Liver (tissue), 7 donors: ENCODE measurements at regions not wholly inside any gene's neighbourhood (a gene's known extent, or its start where the extent isn't known, plus 50 kb on each side); places are given as distances from the start of the nearest gene placed in this dataset.
A peak's percentile ranks its signal among the peaks of the same experiment; 100 is the strongest.

ENCODE experiments used
- DNase-seq: peaks from one replicate; pipeline ENCODE4 v3.0.0-alpha.2; 2017; ENCODE audit warnings: low spot score
- H3K27ac ChIP-seq, 2 donors: one replicate each; pipeline ENCODE4 v1.7.0; 2013; ENCODE audit warnings: inconsistent platforms in 2 of 2, low read length in 2 of 2, control low read depth in 1 of 2, low read depth in 1 of 2, mild to moderate bottlenecking in 1 of 2
- H3K27me3 ChIP-seq, 4 donors: one replicate each; pipeline versions ENCODE4 v1.6.1 to v1.7.0; 2013; ENCODE audit warnings: low read length in 3 of 4, inconsistent platforms in 1 of 4, mild to moderate bottlenecking in 1 of 4, moderate library complexity in 1 of 4; ENCODE audit not compliant: control insufficient read depth in 4 of 4, insufficient read depth in 4 of 4
- H3K36me3 ChIP-seq, 4 donors: one replicate each; pipeline versions ENCODE4 v1.6.1 to v1.7.0; 2013; ENCODE audit warnings: low read length in 3 of 4, mild to moderate bottlenecking in 3 of 4, low read depth in 1 of 4, moderate library complexity in 1 of 4; ENCODE audit not compliant: control insufficient read depth in 4 of 4, insufficient read depth in 3 of 4
- H3K4me1 ChIP-seq, 4 donors: one replicate each; pipeline versions ENCODE4 v1.6.1 to v1.7.0; 2013; ENCODE audit warnings: low read length in 3 of 4, mild to moderate bottlenecking in 3 of 4, moderate library complexity in 1 of 4; ENCODE audit not compliant: control insufficient read depth in 4 of 4, insufficient read depth in 4 of 4
- H3K4me3 ChIP-seq, 3 donors: one replicate each; pipeline versions ENCODE4 v1.6.1 to v1.7.0; 2013; ENCODE audit warnings: low read length in 3 of 3, control low read depth in 1 of 3, low read depth in 1 of 3, mild to moderate bottlenecking in 1 of 3
- H3K9ac ChIP-seq, 2 donors: one replicate each; pipeline ENCODE4 v1.7.0; 2013; ENCODE audit warnings: low read length in 2 of 2, mild to moderate bottlenecking in 2 of 2, moderate library complexity in 2 of 2, control low read depth in 1 of 2, low read depth in 1 of 2
- H3K9me3 ChIP-seq, 4 donors: one replicate each; pipeline versions ENCODE4 v1.6.1 to v1.7.0; 2013; ENCODE audit warnings: low read length in 3 of 4; ENCODE audit not compliant: control insufficient read depth in 4 of 4
- EGR1 ChIP-seq, 2 donors: IDR thresholded peaks; 2 replicates each; pipeline ENCODE4 v1.6.1; 2016 to 2018; ENCODE audit warnings: antibody characterized with exemption in 2 of 2, low read depth in 2 of 2
- FOXA1 ChIP-seq: IDR thresholded peaks from 2 replicates; pipeline ENCODE4 v1.6.1; 2016; ENCODE audit warnings: antibody characterized with exemption
- GABPA ChIP-seq, 2 donors: IDR thresholded peaks in 1 of 2; conservative IDR thresholded peaks in 1 of 2; 2 replicates each; pipeline ENCODE4 v1.6.1; 2016; ENCODE audit warnings: antibody characterized with exemption in 2 of 2, mild to moderate bottlenecking in 1 of 2, moderate library complexity in 1 of 2
- HNF4A ChIP-seq, 2 donors: conservative IDR thresholded peaks; 2 replicates each; pipeline ENCODE4 v1.6.1; 2016; ENCODE audit warnings: antibody characterized with exemption in 2 of 2, mild to moderate bottlenecking in 2 of 2
- HNF4G ChIP-seq: IDR thresholded peaks from 2 replicates; pipeline ENCODE4 v1.6.1; 2016; ENCODE audit warnings: antibody characterized with exemption
- JUND ChIP-seq, 2 donors: IDR thresholded peaks; 2 replicates each; pipeline ENCODE4 v1.6.1; 2016; ENCODE audit warnings: antibody characterized with exemption in 2 of 2
- RAD21 ChIP-seq, 2 donors: IDR thresholded peaks; 2 replicates each; pipeline ENCODE4 v1.6.1; 2016; ENCODE audit warnings: antibody characterized with exemption in 2 of 2, mild to moderate bottlenecking in 2 of 2
- REST ChIP-seq: IDR thresholded peaks from 2 replicates; pipeline ENCODE4 v1.6.1; 2016; ENCODE audit warnings: antibody characterized with exemption, mild to moderate bottlenecking
- SP1 ChIP-seq: IDR thresholded peaks from 2 replicates; pipeline ENCODE4 v1.6.1; 2018; ENCODE audit warnings: antibody characterized with exemption, mild to moderate bottlenecking
- TAF1 ChIP-seq: conservative IDR thresholded peaks from 2 replicates; pipeline ENCODE4 v1.6.1; 2016; ENCODE audit warnings: antibody characterized with exemption, mild to moderate bottlenecking
- YY1 ChIP-seq: IDR thresholded peaks from 2 replicates; pipeline ENCODE4 v1.6.1; 2016; ENCODE audit warnings: antibody characterized with exemption, mild to moderate bottlenecking
- ZBTB33 ChIP-seq: IDR thresholded peaks from 2 replicates; pipeline ENCODE4 v1.6.1; 2016; ENCODE audit warnings: antibody characterized with exemption
- WGBS: extraction: QIAGEN DNeasy Blood & Tissue Kit; methylation state at CpG from one replicate; pipeline ENCODE4 v1.1.7; 2013; 5-methylcytosine and 5-hydroxymethylcytosine counted together
- donor health status: healthy.
- donor health status: healthy.
- donor health status: healthy.
- donor health status: healthy.

GRCh38 chr2:30385327-30385726, 61.7 kb upstream of the LCLAT1 start:
- no peaks in the 10 kb centered on the region for H3K4me1 ChIP-seq
- TF ChIP-seq HNF4G: no peak
- no peak for TF ChIP-seq GABPA (IDR thresholded peaks at IDR 0.05 in 1 of 2, conservative IDR thresholded peaks at IDR 0.05 in 1 of 2)
- TF ChIP-seq FOXA1: no peak
- TF ChIP-seq REST: peak; percentile 96
- 25% methylated on average over 5 of the region's 5 CpGs for WGBS
- no peaks in the 10 kb centered on the region for H3K27me3 ChIP-seq
- H3K9me3 ChIP-seq: no peaks in the 10 kb centered on the region
- no peak overlapping the region for H3K4me3 ChIP-seq
- no peak overlapping the region for H3K9ac ChIP-seq
- DNase-seq: peak; percentile 42
- H3K36me3 ChIP-seq: no peaks in the 10 kb centered on the region
- no peak overlapping the region for H3K27ac ChIP-seq

GRCh38 chr2:30392097-30392496, 54.9 kb upstream of the LCLAT1 start:
- Histone ChIP-seq H3K27ac (no peak overlapping the region), H3K9ac (no peak overlapping the region), H3K27me3 (no peaks in the 10 kb centered on the region), H3K9me3 (no peaks in the 10 kb centered on the region), H3K36me3 (no peaks in the 10 kb centered on the region), H3K4me1 (no peaks in the 10 kb centered on the region), H3K4me3 (no peak overlapping the region)
- TF ChIP-seq SP1 (no peak), ZBTB33 (no peak), HNF4A (conservative IDR thresholded peaks at IDR 0.05) (no peak), REST (no peak), JUND (IDR thresholded peaks at IDR 0.05) (no peak), YY1 (no peak), RAD21 (IDR thresholded peaks at IDR 0.05) (no peak), TAF1 (no peak), GABPA (IDR thresholded peaks at IDR 0.05 in 1 of 2, conservative IDR thresholded peaks at IDR 0.05 in 1 of 2) (no peak), EGR1 (IDR thresholded peaks at IDR 0.05; ENCODE audit: low read depth in 2 of 2) (no peak)
- no peak for DNase-seq
